Gastroesophageal sphincter (tissue), 3 donors: ENCODE measurements at regions not wholly inside any gene's neighbourhood (a gene's known extent, or its start where the extent isn't known, plus 50 kb on each side); places are given as distances from the start of the nearest gene placed in this dataset.

Source experiments
- POLR2A ChIP-seq, 2 donors: fragments of 450-650 bp; IDR thresholded peaks; one replicate each; pipeline ENCODE4 v1.6.1; 2017; ENCODE audit warnings: antibody characterized with exemption in 2 of 2, mild to moderate bottlenecking in 2 of 2, moderate library complexity in 1 of 2
- TF ChIP-seq, protein P1 (sequence below), 4 experiments: fragments of 200-600 bp in 2 of 4; fragments of 450-650 bp in 2 of 4; sonication (generic) in 1 of 4; IDR thresholded peaks; one replicate each; pipeline ENCODE4 v1.5.1; 2017 to 2019; ENCODE audit warnings: antibody characterized with exemption in 4 of 4, mild to moderate bottlenecking in 2 of 4, moderate library complexity in 2 of 4

DNA sequence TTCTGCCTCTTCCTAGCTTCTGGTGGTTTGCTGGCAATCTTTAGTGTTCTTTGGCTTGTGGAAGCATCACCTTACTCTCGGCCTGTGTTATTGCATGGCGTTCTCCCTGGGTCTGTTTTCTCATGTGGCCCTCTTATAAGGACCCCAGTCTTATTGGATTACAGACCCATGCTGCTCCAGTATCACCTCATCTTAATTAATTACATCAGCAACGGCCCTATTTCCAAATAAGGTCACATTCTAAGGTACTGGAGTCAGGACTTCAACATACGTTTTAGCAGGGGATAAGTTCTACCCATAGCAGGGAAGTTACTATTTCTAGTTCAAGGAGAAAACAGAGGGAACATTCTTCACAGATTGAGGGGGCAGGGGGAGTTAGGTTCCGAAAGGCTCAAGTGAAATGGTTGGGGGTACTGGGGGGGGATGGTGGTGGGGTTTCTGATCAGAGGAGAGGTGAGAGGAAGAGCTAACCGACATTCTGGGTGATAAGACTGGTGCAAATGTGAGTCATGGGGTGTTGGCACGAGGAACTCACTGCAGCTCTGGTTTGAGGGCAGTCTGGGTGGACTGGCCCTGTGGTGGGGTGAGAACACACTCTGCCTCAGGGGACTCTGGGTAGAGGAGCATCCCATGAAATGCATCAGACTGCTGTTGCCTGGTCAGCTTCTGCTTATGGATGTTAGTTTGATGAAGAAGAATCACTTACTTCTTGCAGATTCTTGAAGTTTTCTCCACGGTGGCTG, 51.5 kb upstream of the ZBED5 start:
- TF ChIP-seq, protein P1, sequence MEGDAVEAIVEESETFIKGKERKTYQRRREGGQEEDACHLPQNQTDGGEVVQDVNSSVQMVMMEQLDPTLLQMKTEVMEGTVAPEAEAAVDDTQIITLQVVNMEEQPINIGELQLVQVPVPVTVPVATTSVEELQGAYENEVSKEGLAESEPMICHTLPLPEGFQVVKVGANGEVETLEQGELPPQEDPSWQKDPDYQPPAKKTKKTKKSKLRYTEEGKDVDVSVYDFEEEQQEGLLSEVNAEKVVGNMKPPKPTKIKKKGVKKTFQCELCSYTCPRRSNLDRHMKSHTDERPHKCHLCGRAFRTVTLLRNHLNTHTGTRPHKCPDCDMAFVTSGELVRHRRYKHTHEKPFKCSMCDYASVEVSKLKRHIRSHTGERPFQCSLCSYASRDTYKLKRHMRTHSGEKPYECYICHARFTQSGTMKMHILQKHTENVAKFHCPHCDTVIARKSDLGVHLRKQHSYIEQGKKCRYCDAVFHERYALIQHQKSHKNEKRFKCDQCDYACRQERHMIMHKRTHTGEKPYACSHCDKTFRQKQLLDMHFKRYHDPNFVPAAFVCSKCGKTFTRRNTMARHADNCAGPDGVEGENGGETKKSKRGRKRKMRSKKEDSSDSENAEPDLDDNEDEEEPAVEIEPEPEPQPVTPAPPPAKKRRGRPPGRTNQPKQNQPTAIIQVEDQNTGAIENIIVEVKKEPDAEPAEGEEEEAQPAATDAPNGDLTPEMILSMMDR (IDR thresholded peaks at IDR 0.05) = no peak
- TF ChIP-seq POLR2A (IDR thresholded peaks at IDR 0.05) = no peak
